ENCODE measurements at regions not wholly inside any gene's neighbourhood (a gene's known extent, or its start where the extent isn't known, plus 50 kb on each side); places are given as distances from the start of the nearest gene placed in this dataset.
"Not testable (repeated sequence)": the region's sequence is repeated elsewhere in the genome, so short reads cannot be mapped to it uniquely, and the experiment has no call there.

DNA sequence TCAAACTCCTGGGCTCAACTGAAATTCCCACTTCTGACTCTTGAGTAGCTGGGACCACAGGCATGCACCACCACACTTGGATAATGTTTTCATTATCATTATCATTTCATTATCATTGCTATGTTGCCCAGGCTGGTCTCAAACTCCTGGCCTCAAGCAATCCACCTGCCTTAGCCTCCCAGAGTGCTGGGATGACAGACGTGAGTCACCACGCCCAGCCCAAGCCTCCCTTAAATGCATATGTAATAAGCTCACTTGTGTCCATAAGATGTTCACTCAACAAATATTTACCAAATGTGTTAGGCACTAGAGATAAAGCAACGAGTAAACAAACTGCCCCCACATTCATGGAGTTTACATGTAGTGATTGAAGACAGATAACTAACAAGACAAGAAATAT lies 295.7 kb downstream of the GOLGA6L6 start:
- TF ChIP-seq CTCF (IDR thresholded peaks at IDR 0.05; ENCODE audit: low read depth, low read length); POLR2A (IDR thresholded peaks at IDR 0.05; ENCODE audit: extremely low read depth, insufficient read length); MAX (IDR thresholded peaks at IDR 0.05; ENCODE audit: low read depth, low read length): not testable (repeated sequence)

Measured in NB4 (cell line).